Neural progenitor cell (in vitro differentiated cells): ENCODE measurements at regions not wholly inside any gene's neighbourhood (a gene's known extent, or its start where the extent isn't known, plus 50 kb on each side); places are given as distances from the start of the nearest gene placed in this dataset.
A peak's percentile ranks its signal among the peaks of the same experiment; 100 is the strongest.

Experiments used
- DNase-seq: peaks from one replicate; pipeline ENCODE4 v3.0.0-alpha.2; 2016; ENCODE audit warnings: low spot score
- H2AFZ ChIP-seq: fragments of 200-600 bp; sonication (generic); replicated peaks from 2 replicates; pipeline ENCODE4 v1.6.1; 2016; ENCODE audit warnings: antibody characterized with exemption
- H3F3A ChIP-seq: fragments of 200-600 bp; sonication (generic); 2 replicates; pipeline ENCODE4 v1.6.1; 2016; ENCODE audit warnings: antibody characterized with exemption, low read depth
- H3K27ac ChIP-seq: fragments of 200-600 bp; sonication (generic); 2 replicates; pipeline ENCODE4 v1.5.1; 2016; ENCODE audit warnings: mild to moderate bottlenecking
- H3K27me3 ChIP-seq: fragments of 200-600 bp; sonication (generic); 2 replicates; pipeline ENCODE4 v1.6.1; 2016; ENCODE audit warnings: mild to moderate bottlenecking, moderate library complexity
- H3K36me3 ChIP-seq: fragments of 200-600 bp; sonication (generic); 2 replicates; pipeline ENCODE4 v1.5.1; 2016
- H3K4me1 ChIP-seq: fragments of 200-600 bp; sonication (generic); 2 replicates; pipeline ENCODE4 v1.6.1; 2016; ENCODE audit warnings: mixed run types
- H3K4me2 ChIP-seq: fragments of 200-600 bp; sonication (generic); 2 replicates; pipeline ENCODE4 v1.6.1; 2016
- H3K4me3 ChIP-seq: fragments of 200-600 bp; sonication (generic); 2 replicates; pipeline ENCODE4 v1.5.1; 2016
- H3K79me2 ChIP-seq: fragments of 200-600 bp; sonication (generic); 2 replicates; pipeline ENCODE4 v1.6.1; 2016; ENCODE audit warnings: low read depth
- H3K9ac ChIP-seq: fragments of 200-600 bp; sonication (generic); 2 replicates; pipeline ENCODE4 v1.6.1; 2016
- H3K9me3 ChIP-seq: fragments of 200-600 bp; sonication (generic); 2 replicates; pipeline ENCODE4 v1.5.1; 2016; ENCODE audit warnings: low read depth
- H4K20me1 ChIP-seq: fragments of 200-600 bp; sonication (generic); 2 replicates; pipeline ENCODE4 v1.6.1; 2016; ENCODE audit warnings: low read depth
- H3K27ac Mint-ChIP-seq: 3 replicates; pipeline ENCODE4 v1.8.0; 2021; ENCODE audit warnings: mixed read lengths
- H3K27me3 Mint-ChIP-seq: 2 replicates; pipeline ENCODE4 v1.8.0; 2022; ENCODE audit warnings: low read depth, mild to moderate bottlenecking, inconsistent platforms, moderate library complexity, mixed read lengths; ENCODE audit not compliant: insufficient read depth
- H3K36me3 Mint-ChIP-seq: 3 replicates; pipeline ENCODE4 v1.8.0; 2021; ENCODE audit warnings: mixed read lengths
- H3K4me1 Mint-ChIP-seq: 3 replicates; pipeline ENCODE4 v1.8.0; 2021; ENCODE audit warnings: mixed read lengths
- H3K4me3 Mint-ChIP-seq: 3 replicates; pipeline ENCODE4 v1.8.0; 2021; ENCODE audit warnings: mild to moderate bottlenecking, moderate library complexity, mixed read lengths
- H3K9me3 Mint-ChIP-seq: 3 replicates; pipeline ENCODE4 v1.8.0; 2020; ENCODE audit warnings: mixed read lengths
- CTCF ChIP-seq: fragments of 200-600 bp; sonication (generic); IDR thresholded peaks from 2 replicates; pipeline ENCODE4 v1.5.1; 2017; ENCODE audit warnings: antibody characterized with exemption, mild to moderate bottlenecking
- EZH2 ChIP-seq: fragments of 200-600 bp; sonication (generic); IDR thresholded peaks from 2 replicates; pipeline ENCODE4 v1.6.1; 2017; ENCODE audit warnings: antibody characterized with exemption, mild to moderate bottlenecking, moderate library complexity
- EZH2phosphoT487 ChIP-seq: fragments of 200-600 bp; sonication (generic); IDR thresholded peaks from 2 replicates; pipeline ENCODE4 v1.6.1; 2017; ENCODE audit warnings: antibody characterized with exemption

GRCh38 chr1:60888126-60888525 lies 194.2 kb upstream of the NFIA start:
- Mint-ChIP-seq H3K36me3 (no peaks in the 10 kb centered on the region), H3K4me3 (no peak overlapping the region), H3K9me3 (no peaks in the 10 kb centered on the region), H3K27ac (no peak overlapping the region), H3K4me1 (peaks cover 56% of the 10 kb centered on the region), H3K27me3 (peaks cover 2% of the 10 kb centered on the region)
- Histone ChIP-seq H3K36me3 (no peaks in the 10 kb centered on the region), H3K4me2 (no peak overlapping the region), H3K4me3 (no peak overlapping the region), H3K9ac (no peak overlapping the region), H3F3A (peaks cover 30% of the 10 kb centered on the region), H4K20me1 (no peaks in the 10 kb centered on the region), H3K9me3 (no peaks in the 10 kb centered on the region), H3K4me1 (peaks cover 51% of the 10 kb centered on the region), H3K27ac (no peak overlapping the region), H3K27me3 (no peaks in the 10 kb centered on the region), H3K79me2 (no peaks in the 10 kb centered on the region), H2AFZ (no peak overlapping the region)
- no peak for TF ChIP-seq EZH2phosphoT487
- no peak for TF ChIP-seq CTCF
- no peak for TF ChIP-seq EZH2
- DNase-seq: no peak

- DNase-seq: peak; percentile 69
- peaks cover 21% of the 10 kb centered on the region for H3F3A ChIP-seq
- Mint-ChIP-seq H3K36me3 (no peaks in the 10 kb centered on the region), H3K9me3 (no peaks in the 10 kb centered on the region), H3K4me1 (peaks cover 44% of the 10 kb centered on the region), H3K27me3 (peaks cover 2% of the 10 kb centered on the region), H3K4me3 (peak overlapping the region; percentile 38), H3K27ac (peak overlapping the region; percentile 43)
- H3K27me3 ChIP-seq: no peaks in the 10 kb centered on the region
- no peaks in the 10 kb centered on the region for H3K9me3 ChIP-seq
- no peak overlapping the region for H3K9ac ChIP-seq
- H4K20me1 ChIP-seq: no peaks in the 10 kb centered on the region
- no peaks in the 10 kb centered on the region for H3K36me3 ChIP-seq
- TF ChIP-seq CTCF (no peak), EZH2phosphoT487 (no peak), EZH2 (no peak)
- peak overlapping the region; percentile 75 for H3K4me2 ChIP-seq
- H2AFZ ChIP-seq: peak overlapping the region; percentile 94
- peaks cover 39% of the 10 kb centered on the region for H3K4me1 ChIP-seq
- peak overlapping the region; percentile 51 for H3K27ac ChIP-seq
- no peaks in the 10 kb centered on the region for H3K79me2 ChIP-seq
- peak overlapping the region; percentile 14 for H3K4me3 ChIP-seq
Measured at GRCh38 chr1:60886793-60887331, 195.5 kb upstream of the NFIA start.

GRCh38 chr1:60886090-60886489 lies 196.3 kb upstream of the NFIA start:
- peaks cover 38% of the 10 kb centered on the region for H3K4me1 Mint-ChIP-seq

More at GRCh38 chr1:60886090-60886489, 196.3 kb upstream of the NFIA start:
- DNase-seq: no peak
- no peak for TF ChIP-seq EZH2phosphoT487
- no peak for TF ChIP-seq CTCF
- no peak for TF ChIP-seq EZH2
- Histone ChIP-seq H3K4me2 (peak overlapping the region; percentile 75), H3K4me1 (peaks cover 36% of the 10 kb centered on the region), H3K79me2 (no peaks in the 10 kb centered on the region), H3K36me3 (no peaks in the 10 kb centered on the region), H3K27ac (no peak overlapping the region), H4K20me1 (no peaks in the 10 kb centered on the region), H3K9ac (no peak overlapping the region), H3F3A (peaks cover 21% of the 10 kb centered on the region), H3K27me3 (no peaks in the 10 kb centered on the region), H2AFZ (peak overlapping the region; percentile 94), H3K9me3 (no peaks in the 10 kb centered on the region), H3K4me3 (no peak overlapping the region)
- H3K4me3 Mint-ChIP-seq: no peak overlapping the region
- H3K27ac Mint-ChIP-seq: no peak overlapping the region
- H3K9me3 Mint-ChIP-seq: no peaks in the 10 kb centered on the region
- H3K36me3 Mint-ChIP-seq: no peaks in the 10 kb centered on the region
- H3K27me3 Mint-ChIP-seq: peaks cover 2% of the 10 kb centered on the region
